ENCODE measurements at regions not wholly inside any gene's neighbourhood (a gene's known extent, or its start where the extent isn't known, plus 50 kb on each side); places are given as distances from the start of the nearest gene placed in this dataset.
A peak's percentile ranks its signal among the peaks of the same experiment; 100 is the strongest.

GRCh38 chr5:24135536-24135935 lies 509.2 kb downstream of the CDH10 start:
- DNase-seq (no peak), ATAC-seq (ENCODE audit: insufficient read depth, low FRiP score) (no peak)
- Histone ChIP-seq H3K4me1 (ENCODE audit: control insufficient read depth in 5 of 5, insufficient read depth in 5 of 5, low read length in 5 of 5) (no peaks in the 10 kb centered on the region), H3K4me3 (no peak overlapping the region), H3K36me3 (ENCODE audit: control insufficient read depth in 4 of 4, insufficient read depth in 4 of 4, low read length in 4 of 4) (no peaks in the 10 kb centered on the region), H3K9ac (ENCODE audit: insufficient read depth in 1 of 2, low read length in 2 of 2) (no peak overlapping the region), H3K9me3 (ENCODE audit: control insufficient read depth in 4 of 4, insufficient read depth in 3 of 4, low read length in 3 of 4) (no peaks in the 10 kb centered on the region), H3K27me3 (ENCODE audit: control insufficient read depth in 3 of 3, insufficient read depth in 3 of 3, low read length in 2 of 3) (no peaks in the 10 kb centered on the region), H3K27ac (ENCODE audit: low read depth in 1 of 2, low read length in 1 of 2) (no peak overlapping the region)
- TF ChIP-seq CTCF (IDR thresholded peaks at IDR 0.05; ENCODE audit: control extremely low read depth, extremely low read depth) = no peak

- Histone ChIP-seq H3K9me3 (ENCODE audit: control insufficient read depth in 4 of 4, insufficient read depth in 3 of 4, low read length in 3 of 4) (no peaks in the 10 kb centered on the region), H3K4me3 (no peak overlapping the region), H3K9ac (ENCODE audit: insufficient read depth in 1 of 2, low read length in 2 of 2) (no peak overlapping the region), H3K27me3 (ENCODE audit: control insufficient read depth in 3 of 3, insufficient read depth in 3 of 3, low read length in 2 of 3) (no peaks in the 10 kb centered on the region), H3K27ac (ENCODE audit: low read depth in 1 of 2, low read length in 1 of 2) (no peak overlapping the region), H3K4me1 (ENCODE audit: control insufficient read depth in 5 of 5, insufficient read depth in 5 of 5, low read length in 5 of 5) (no peaks in the 10 kb centered on the region), H3K36me3 (ENCODE audit: control insufficient read depth in 4 of 4, insufficient read depth in 4 of 4, low read length in 4 of 4) (no peaks in the 10 kb centered on the region)
- no peak for TF ChIP-seq CTCF (IDR thresholded peaks at IDR 0.05; ENCODE audit: control extremely low read depth, extremely low read depth)
- 74 to 89% methylated on average over 3 of the region's 3 CpGs for WGBS, 2 donors
- DNase-seq (peak; percentile 38 to 84 (median 64)), ATAC-seq (ENCODE audit: insufficient read depth, low FRiP score) (no peak)
Measured at GRCh38 chr5:24141046-24141445, 503.7 kb downstream of the CDH10 start.

DNA sequence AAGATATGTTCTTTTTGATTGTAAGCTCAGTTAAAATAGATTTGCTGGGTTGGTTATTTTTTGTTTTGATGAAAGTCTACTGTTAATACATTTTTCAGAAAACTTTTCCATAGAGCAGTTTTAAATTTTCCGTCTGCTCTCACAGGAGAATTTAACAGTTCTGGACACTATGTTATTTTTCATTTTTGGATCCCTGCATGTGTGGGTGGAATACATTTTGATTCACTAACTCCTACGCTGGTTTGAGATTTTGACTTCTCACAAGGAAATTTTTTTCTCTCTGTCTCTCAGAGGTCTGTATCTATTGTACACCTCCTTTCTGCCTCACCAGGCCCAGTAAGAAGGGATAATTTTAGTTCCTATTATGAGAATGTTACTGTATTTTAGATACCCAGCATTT lies 502.4 kb downstream of the CDH10 start:
- Histone ChIP-seq H3K9ac (ENCODE audit: insufficient read depth in 1 of 2, low read length in 2 of 2) (no peak overlapping the region), H3K27me3 (ENCODE audit: control insufficient read depth in 3 of 3, insufficient read depth in 3 of 3, low read length in 2 of 3) (no peaks in the 10 kb centered on the region), H3K9me3 (ENCODE audit: control insufficient read depth in 4 of 4, insufficient read depth in 3 of 4, low read length in 3 of 4) (no peaks in the 10 kb centered on the region), H3K4me3 (no peak overlapping the region), H3K36me3 (ENCODE audit: control insufficient read depth in 4 of 4, insufficient read depth in 4 of 4, low read length in 4 of 4) (no peaks in the 10 kb centered on the region), H3K27ac (ENCODE audit: low read depth in 1 of 2, low read length in 1 of 2) (no peak overlapping the region), H3K4me1 (ENCODE audit: control insufficient read depth in 5 of 5, insufficient read depth in 5 of 5, low read length in 5 of 5) (no peaks in the 10 kb centered on the region)
- DNase-seq = no peak
- no peak for TF ChIP-seq CTCF (IDR thresholded peaks at IDR 0.05; ENCODE audit: control extremely low read depth, extremely low read depth)
- no peak for ATAC-seq (ENCODE audit: insufficient read depth, low FRiP score)
- 83 to 95% methylated on average over 2 of the region's 2 CpGs for WGBS, 2 donors

- no peak for TF ChIP-seq CTCF (IDR thresholded peaks at IDR 0.05; ENCODE audit: control extremely low read depth, extremely low read depth)
- Histone ChIP-seq H3K36me3 (ENCODE audit: control insufficient read depth in 4 of 4, insufficient read depth in 4 of 4, low read length in 4 of 4) (no peaks in the 10 kb centered on the region), H3K4me3 (no peak overlapping the region), H3K4me1 (ENCODE audit: control insufficient read depth in 5 of 5, insufficient read depth in 5 of 5, low read length in 5 of 5) (no peaks in the 10 kb centered on the region), H3K9me3 (ENCODE audit: control insufficient read depth in 4 of 4, insufficient read depth in 3 of 4, low read length in 3 of 4) (no peaks in the 10 kb centered on the region), H3K27me3 (ENCODE audit: control insufficient read depth in 3 of 3, insufficient read depth in 3 of 3, low read length in 2 of 3) (no peaks in the 10 kb centered on the region), H3K9ac (ENCODE audit: insufficient read depth in 1 of 2, low read length in 2 of 2) (no peak overlapping the region), H3K27ac (ENCODE audit: low read depth in 1 of 2, low read length in 1 of 2) (no peak overlapping the region)
- DNase-seq (no peak), ATAC-seq (ENCODE audit: insufficient read depth, low FRiP score) (no peak)
- 87 to 92% methylated on average over 2 of the region's 2 CpGs for WGBS, 2 donors
Measured at GRCh38 chr5:24145806-24146205, 499.0 kb downstream of the CDH10 start.
